Activated naive CD4-positive, alpha-beta T cell treated with anti-CD3 and anti-CD28 coated beads, Interleukin-2, amount 50 U/mL, for 24 hours (primary cell): ENCODE measurements at regions not wholly inside any gene's neighbourhood (a gene's known extent, or its start where the extent isn't known, plus 50 kb on each side); places are given as distances from the start of the nearest gene placed in this dataset.
"Not testable (repeated sequence)": the region's sequence is repeated elsewhere in the genome, so short reads cannot be mapped to it uniquely, and the experiment has no call there.

ENCODE experiments used
- H3K27ac Mint-ChIP-seq: one replicate; pipeline ENCODE4 v1.8.0; 2021; ENCODE audit warnings: mild to moderate bottlenecking, mixed read lengths
- H3K27me3 Mint-ChIP-seq: one replicate; pipeline ENCODE4 v1.8.0; 2021; ENCODE audit warnings: mixed read lengths
- H3K36me3 Mint-ChIP-seq: one replicate; pipeline ENCODE4 v1.8.0; 2021; ENCODE audit warnings: mixed read lengths
- H3K4me1 Mint-ChIP-seq: one replicate; pipeline ENCODE4 v1.8.0; 2021; ENCODE audit warnings: mixed read lengths
- H3K4me3 Mint-ChIP-seq: one replicate; pipeline ENCODE4 v1.8.0; 2021; ENCODE audit warnings: mild to moderate bottlenecking, mixed read lengths
- H3K9me3 Mint-ChIP-seq: one replicate; pipeline ENCODE4 v1.8.0; 2021; ENCODE audit warnings: mixed read lengths

DNA sequence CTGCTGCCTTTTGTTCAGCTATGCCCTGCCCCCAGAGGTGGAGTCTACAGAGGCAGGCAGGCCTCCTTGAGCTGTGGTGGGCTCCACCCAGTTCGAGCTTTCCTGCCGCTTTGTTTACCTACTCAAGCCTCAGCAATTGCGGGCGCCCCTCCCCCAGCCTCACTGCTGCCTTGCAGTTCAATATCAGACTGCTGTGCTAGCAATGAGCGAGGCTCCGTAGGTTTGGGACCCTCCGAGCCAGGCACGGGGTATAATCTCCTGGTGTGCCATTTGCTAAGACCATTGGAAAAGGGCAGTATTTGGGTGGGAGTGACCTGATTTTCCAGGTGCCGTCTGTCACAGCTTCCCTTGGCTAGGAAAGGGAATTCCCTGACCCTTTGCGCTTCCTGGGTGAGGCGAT lies 51.9 kb downstream of the DIPK2A start:
- not testable (repeated sequence) for H3K4me1 Mint-ChIP-seq, H3K4me3 Mint-ChIP-seq, H3K9me3 Mint-ChIP-seq, H3K27me3 Mint-ChIP-seq, H3K27ac Mint-ChIP-seq, H3K36me3 Mint-ChIP-seq

DNA sequence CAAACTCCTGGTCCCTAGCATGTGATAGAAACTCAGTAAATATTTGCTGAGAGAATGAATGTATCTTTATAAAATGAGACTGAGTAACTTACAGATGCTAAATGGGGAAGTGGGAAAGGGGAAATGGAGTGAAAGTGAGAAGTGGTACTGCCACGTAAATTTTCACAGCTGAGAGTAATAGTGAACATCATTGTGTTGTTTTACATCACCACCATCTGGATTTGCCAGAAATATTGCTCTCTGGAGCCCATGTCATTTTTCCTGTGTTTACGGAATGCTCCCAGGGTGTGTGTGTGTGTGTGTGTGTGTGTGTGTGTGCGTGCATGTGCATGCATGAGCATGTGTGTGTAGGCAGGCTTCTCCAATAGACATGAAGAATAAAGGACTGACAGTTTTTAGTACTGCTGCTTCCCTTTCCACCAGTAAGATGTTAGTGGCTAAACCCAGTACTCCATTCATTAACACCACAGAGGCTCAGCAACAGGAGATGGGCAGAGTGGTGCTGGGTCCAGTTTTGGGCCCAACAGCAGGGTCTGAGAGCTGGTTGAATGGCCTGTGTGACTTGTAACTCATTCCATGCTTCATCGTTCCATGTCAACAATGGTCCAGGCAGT lies 57.3 kb downstream of the DIPK2A start:
- Mint-ChIP-seq H3K4me3 (no peak overlapping the region), H3K27ac (no peak overlapping the region), H3K27me3 (peaks cover 3% of the 10 kb centered on the region), H3K4me1 (no peaks in the 10 kb centered on the region), H3K36me3 (no peaks in the 10 kb centered on the region), H3K9me3 (no peaks in the 10 kb centered on the region)

- no peaks in the 10 kb centered on the region for H3K4me1 Mint-ChIP-seq
- H3K9me3 Mint-ChIP-seq: no peaks in the 10 kb centered on the region
- no peaks in the 10 kb centered on the region for H3K36me3 Mint-ChIP-seq
- H3K4me3 Mint-ChIP-seq: no peak overlapping the region
- no peaks in the 10 kb centered on the region for H3K27me3 Mint-ChIP-seq
- H3K27ac Mint-ChIP-seq: no peak overlapping the region
These were observed 58.1 kb downstream of the DIPK2A start for GRCh38 chr3:144029769-144030168.

DNA sequence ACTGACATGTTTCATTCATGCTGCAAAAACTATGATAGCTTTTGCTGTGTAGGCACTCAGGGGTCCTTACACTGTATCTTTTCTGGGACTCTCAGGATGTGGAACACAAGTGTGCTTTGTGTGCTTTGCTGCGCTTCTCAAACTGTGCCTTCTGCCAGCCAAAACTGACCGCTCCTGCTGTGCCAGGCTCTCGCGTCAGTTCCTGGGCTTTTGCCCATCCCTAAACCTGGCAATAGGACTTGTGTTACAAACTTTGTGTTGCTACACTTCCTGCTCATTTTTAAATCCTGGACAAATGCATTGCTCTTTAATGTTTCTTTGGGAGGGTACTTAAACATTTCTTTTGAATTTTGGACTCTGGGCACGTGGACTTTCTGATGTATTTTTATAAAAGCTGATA lies 60.3 kb downstream of the DIPK2A start:
- Mint-ChIP-seq H3K4me1 (no peaks in the 10 kb centered on the region), H3K27me3 (no peaks in the 10 kb centered on the region), H3K36me3 (no peaks in the 10 kb centered on the region), H3K9me3 (no peaks in the 10 kb centered on the region), H3K27ac (no peak overlapping the region), H3K4me3 (no peak overlapping the region)

DNA sequence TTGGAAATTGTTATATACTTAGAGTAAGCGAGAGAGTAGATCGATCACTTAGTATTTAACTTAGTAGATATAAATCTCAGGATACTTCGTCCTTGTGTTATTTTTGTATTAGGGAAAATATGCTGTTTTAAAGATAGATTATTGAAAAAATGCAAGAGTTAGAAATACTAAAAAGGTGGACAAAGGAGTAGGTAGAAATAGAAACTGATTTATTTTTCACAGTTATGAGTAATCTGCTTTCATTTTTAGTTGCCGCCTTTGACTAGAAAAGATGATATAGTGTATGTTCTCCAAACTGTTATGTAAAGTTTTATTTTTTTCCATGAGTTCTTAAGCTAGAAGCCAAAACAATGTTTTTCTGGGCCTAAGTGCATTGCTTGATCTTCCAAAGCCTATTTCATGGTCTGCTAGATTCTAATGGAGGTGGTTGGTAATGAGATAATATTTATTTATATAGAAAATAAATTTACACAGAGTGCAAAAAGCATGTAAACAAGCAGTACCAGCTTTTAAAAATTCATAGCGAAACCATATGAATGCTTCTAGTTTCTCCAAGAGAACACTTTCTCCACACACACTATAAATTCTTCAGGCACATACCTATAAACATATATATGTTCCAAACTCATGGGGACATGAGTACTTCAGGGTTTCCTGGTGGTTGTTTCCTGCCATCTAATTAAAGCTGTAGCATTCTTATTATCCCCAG lies 61.1 kb downstream of the DIPK2A start:
- no peak overlapping the region for H3K27ac Mint-ChIP-seq
- H3K9me3 Mint-ChIP-seq: no peaks in the 10 kb centered on the region
- H3K4me1 Mint-ChIP-seq: no peaks in the 10 kb centered on the region
- no peak overlapping the region for H3K4me3 Mint-ChIP-seq
- no peaks in the 10 kb centered on the region for H3K36me3 Mint-ChIP-seq
- H3K27me3 Mint-ChIP-seq: no peaks in the 10 kb centered on the region

DNA sequence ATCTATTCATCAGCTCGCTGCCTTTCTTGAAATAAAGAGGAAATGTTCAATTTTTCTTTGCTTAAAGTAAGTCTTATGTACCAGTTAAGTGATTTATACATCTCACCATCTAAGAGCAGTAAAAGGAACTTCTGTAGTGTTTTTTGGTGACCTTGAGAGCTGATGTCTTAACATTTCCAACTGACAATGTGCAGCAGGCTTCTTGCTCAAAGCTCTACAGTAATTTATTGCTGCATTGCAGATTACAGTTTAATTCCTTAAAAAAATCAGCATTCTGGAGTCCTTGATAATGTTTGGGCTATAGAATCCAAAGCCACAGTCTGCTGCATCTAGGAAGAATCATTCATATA lies 61.6 kb downstream of the DIPK2A start:
- no peaks in the 10 kb centered on the region for H3K27me3 Mint-ChIP-seq
- H3K36me3 Mint-ChIP-seq: no peaks in the 10 kb centered on the region

DNA sequence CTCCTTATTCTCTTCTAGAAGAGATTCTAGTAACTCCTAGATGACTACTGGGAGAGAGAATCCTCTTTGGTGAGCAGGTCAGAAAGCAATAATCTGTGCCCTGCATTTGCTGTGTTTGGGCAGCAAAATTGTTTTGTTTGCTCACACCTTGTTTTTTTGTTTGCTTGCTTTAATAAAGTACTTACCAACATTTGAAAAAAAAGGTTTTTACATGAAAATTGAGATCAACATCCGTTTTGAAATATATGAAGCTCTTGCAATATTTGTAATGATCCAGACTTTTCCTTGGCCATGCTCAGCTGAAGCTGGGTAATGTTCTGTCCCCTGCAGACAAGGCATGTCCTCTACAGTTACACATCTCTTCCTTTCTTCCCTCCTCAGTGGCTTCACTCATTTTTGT lies 62.2 kb downstream of the DIPK2A start:
- H3K4me3 Mint-ChIP-seq: no peak overlapping the region
- H3K4me1 Mint-ChIP-seq: no peaks in the 10 kb centered on the region
- H3K27ac Mint-ChIP-seq: no peak overlapping the region
- no peaks in the 10 kb centered on the region for H3K27me3 Mint-ChIP-seq
- no peaks in the 10 kb centered on the region for H3K36me3 Mint-ChIP-seq
- H3K9me3 Mint-ChIP-seq: no peaks in the 10 kb centered on the region

More for the DNA sequence above, 61.6 kb downstream of the DIPK2A start:
- H3K9me3 Mint-ChIP-seq: no peaks in the 10 kb centered on the region
- no peaks in the 10 kb centered on the region for H3K4me1 Mint-ChIP-seq
- H3K4me3 Mint-ChIP-seq: no peak overlapping the region
- no peak overlapping the region for H3K27ac Mint-ChIP-seq

DNA sequence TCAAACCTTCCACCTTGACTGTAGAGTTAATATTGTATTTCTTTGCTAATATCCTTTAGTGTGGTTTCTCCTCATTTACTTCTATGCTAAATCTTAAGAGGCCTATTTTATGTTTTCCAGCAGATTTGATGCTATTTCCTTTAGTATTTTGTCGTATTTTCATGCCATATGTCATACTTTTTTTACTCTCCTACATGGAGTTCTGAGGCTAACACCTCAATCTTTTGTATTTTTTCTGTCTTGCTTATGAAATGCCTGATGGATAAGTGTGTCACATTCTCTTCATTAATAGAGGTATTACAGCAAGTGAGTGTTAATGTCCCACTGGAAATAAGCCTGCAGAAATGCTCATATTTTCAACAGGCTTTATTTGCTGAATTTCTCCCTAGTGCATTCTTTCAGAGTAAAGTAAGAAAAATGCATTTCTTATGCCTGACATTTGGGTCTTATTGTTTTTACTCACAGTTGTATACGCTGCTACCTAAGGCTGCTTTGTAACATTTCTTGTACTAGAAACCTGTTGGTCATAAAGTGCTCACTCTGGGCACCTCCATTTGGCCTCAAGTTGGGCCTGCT lies 63.2 kb downstream of the DIPK2A start:
- no peaks in the 10 kb centered on the region for H3K27me3 Mint-ChIP-seq
- H3K4me3 Mint-ChIP-seq: no peak overlapping the region
- H3K36me3 Mint-ChIP-seq: no peaks in the 10 kb centered on the region
- H3K9me3 Mint-ChIP-seq: no peaks in the 10 kb centered on the region
- H3K4me1 Mint-ChIP-seq: no peaks in the 10 kb centered on the region
- no peak overlapping the region for H3K27ac Mint-ChIP-seq

DNA sequence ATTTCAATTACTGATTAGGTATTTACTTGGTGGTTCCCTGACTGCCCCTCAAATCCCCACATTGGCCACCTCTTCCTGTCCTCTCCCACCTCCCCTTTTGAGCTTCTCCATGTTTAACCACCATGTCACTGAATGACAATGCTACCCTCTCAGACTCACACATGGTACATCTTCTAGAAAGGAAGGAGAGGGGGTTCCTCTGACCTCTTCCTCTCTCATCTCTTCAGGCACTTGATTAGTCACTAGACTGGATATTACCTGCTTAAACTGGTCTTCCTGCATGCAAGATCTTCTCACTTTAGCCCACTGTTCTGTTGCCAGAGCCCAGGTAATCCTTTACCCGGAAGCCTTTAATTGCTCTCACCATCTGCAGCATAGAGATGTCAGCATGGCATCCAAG lies 64.9 kb downstream of the DIPK2A start:
- Mint-ChIP-seq H3K4me1 (no peaks in the 10 kb centered on the region), H3K27me3 (no peaks in the 10 kb centered on the region), H3K36me3 (no peaks in the 10 kb centered on the region), H3K27ac (no peak overlapping the region), H3K4me3 (no peak overlapping the region), H3K9me3 (no peaks in the 10 kb centered on the region)

GRCh38 chr3:144039661-144040060 lies 68.0 kb downstream of the DIPK2A start:
- H3K36me3 Mint-ChIP-seq: no peaks in the 10 kb centered on the region

DNA sequence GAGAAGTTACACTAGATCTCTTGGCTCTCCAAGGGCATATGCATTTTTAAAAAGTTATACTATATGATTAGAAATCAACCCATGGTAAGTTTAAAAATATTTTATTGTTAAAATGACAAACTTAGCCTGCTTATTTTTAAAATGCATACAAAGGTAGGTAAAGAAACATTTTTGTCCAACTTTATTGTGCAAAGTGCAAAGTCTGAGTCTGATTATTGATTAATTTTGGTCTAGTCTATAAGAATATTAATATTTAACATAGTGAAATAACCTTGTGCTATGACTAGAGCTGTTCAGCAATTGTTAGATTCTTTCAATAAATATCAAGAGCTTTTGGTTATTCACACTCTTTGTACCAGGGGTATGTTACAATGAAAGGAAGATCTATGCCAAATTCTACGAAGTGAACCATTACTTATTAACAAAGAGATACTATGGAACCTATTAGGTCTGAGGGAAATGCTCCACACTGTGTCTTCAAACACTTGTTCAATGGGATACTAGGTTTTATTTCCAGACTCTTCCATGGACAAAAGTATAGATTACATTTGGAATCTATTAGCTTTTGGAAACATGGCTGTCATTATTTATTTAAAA lies 70.4 kb downstream of the DIPK2A start:
- no peaks in the 10 kb centered on the region for H3K27me3 Mint-ChIP-seq
- no peak overlapping the region for H3K27ac Mint-ChIP-seq
- no peak overlapping the region for H3K4me3 Mint-ChIP-seq

More at GRCh38 chr3:144039661-144040060, 68.0 kb downstream of the DIPK2A start:
- no peaks in the 10 kb centered on the region for H3K9me3 Mint-ChIP-seq
- no peak overlapping the region for H3K4me3 Mint-ChIP-seq
- H3K27me3 Mint-ChIP-seq: no peaks in the 10 kb centered on the region
- no peak overlapping the region for H3K27ac Mint-ChIP-seq
- no peaks in the 10 kb centered on the region for H3K4me1 Mint-ChIP-seq

GRCh38 chr3:144045766-144046165 lies 74.1 kb downstream of the DIPK2A start:
- H3K4me3 Mint-ChIP-seq: no peak overlapping the region
- H3K9me3 Mint-ChIP-seq: no peaks in the 10 kb centered on the region
- no peaks in the 10 kb centered on the region for H3K4me1 Mint-ChIP-seq
- no peaks in the 10 kb centered on the region for H3K36me3 Mint-ChIP-seq
- H3K27me3 Mint-ChIP-seq: peaks cover 2% of the 10 kb centered on the region
- H3K27ac Mint-ChIP-seq: no peak overlapping the region

More for the DNA sequence above, 70.4 kb downstream of the DIPK2A start:
- Mint-ChIP-seq H3K9me3 (no peaks in the 10 kb centered on the region), H3K4me1 (no peaks in the 10 kb centered on the region), H3K36me3 (no peaks in the 10 kb centered on the region)

GRCh38 chr3:144049374-144049773 lies 77.8 kb downstream of the DIPK2A start:
- H3K27ac Mint-ChIP-seq: no peak overlapping the region
- H3K9me3 Mint-ChIP-seq: no peaks in the 10 kb centered on the region
- no peaks in the 10 kb centered on the region for H3K36me3 Mint-ChIP-seq
- H3K4me3 Mint-ChIP-seq: no peak overlapping the region
- H3K27me3 Mint-ChIP-seq: peaks cover 2% of the 10 kb centered on the region
- H3K4me1 Mint-ChIP-seq: no peaks in the 10 kb centered on the region

DNA sequence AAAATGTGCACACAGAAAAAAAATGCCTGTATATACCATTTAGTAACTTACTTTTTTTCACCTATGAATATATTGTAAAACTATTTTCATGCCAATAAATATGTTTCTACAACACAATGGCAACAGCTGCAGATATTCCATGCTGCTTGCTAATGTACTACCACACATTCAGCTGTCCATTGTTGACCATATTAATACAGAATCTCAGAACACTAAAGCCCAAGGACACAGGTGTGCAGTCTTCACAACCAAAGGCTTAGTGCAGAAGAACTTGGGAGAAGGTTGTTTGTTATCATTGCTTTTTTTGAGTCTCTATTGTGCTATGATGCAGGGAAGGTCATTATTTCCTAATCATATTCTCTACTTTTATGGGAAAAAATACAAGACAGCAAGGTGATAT lies 79.6 kb downstream of the DIPK2A start:
- no peak overlapping the region for H3K27ac Mint-ChIP-seq

DNA sequence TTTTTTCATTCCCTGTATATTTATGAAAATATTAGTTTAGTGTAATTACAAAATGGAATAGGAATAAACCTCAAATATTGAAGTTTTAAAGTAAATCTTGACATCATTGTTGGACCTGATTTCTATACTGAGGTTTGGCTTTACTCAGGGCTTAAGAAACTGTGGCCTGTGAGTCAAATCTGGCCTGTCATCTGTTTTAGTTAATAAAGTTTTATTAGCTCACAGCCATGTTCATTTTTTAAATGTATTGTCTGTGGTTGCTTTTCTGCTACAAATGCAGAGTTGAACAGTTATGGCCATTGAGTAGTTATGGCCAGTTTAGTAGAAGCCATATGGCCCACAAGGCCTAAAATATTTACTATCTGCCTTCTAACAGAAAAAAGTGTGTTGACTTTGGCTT lies 80.7 kb downstream of the DIPK2A start:
- no peaks in the 10 kb centered on the region for H3K9me3 Mint-ChIP-seq
- no peak overlapping the region for H3K4me3 Mint-ChIP-seq
- no peaks in the 10 kb centered on the region for H3K4me1 Mint-ChIP-seq
- no peaks in the 10 kb centered on the region for H3K36me3 Mint-ChIP-seq
- H3K27me3 Mint-ChIP-seq: peaks cover 2% of the 10 kb centered on the region
- H3K27ac Mint-ChIP-seq: no peak overlapping the region

More for the DNA sequence above, 79.6 kb downstream of the DIPK2A start:
- Mint-ChIP-seq H3K9me3 (no peaks in the 10 kb centered on the region), H3K27me3 (peaks cover 2% of the 10 kb centered on the region), H3K4me3 (no peak overlapping the region), H3K4me1 (no peaks in the 10 kb centered on the region), H3K36me3 (no peaks in the 10 kb centered on the region)

DNA sequence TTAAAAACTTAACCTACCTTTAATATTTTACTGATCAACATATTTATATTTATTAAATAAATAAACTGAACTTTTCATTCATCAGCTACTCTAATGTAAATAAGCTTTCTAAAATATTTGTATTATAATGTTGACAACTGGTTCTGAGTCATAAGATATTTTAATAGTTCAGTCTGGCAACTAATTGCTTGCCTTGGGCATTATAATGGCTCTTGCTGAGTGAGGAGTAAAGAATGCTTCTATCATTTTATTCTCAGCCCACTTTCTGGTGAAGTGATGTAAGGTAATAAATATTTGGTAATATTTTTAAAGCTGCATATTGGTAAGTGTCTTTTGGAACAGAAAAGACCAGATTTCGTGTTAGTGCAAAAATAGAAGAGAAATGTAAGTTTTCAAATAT lies 81.5 kb downstream of the DIPK2A start:
- no peak overlapping the region for H3K27ac Mint-ChIP-seq
- H3K36me3 Mint-ChIP-seq: no peaks in the 10 kb centered on the region
- no peaks in the 10 kb centered on the region for H3K27me3 Mint-ChIP-seq
- no peak overlapping the region for H3K4me3 Mint-ChIP-seq
- no peaks in the 10 kb centered on the region for H3K4me1 Mint-ChIP-seq
- H3K9me3 Mint-ChIP-seq: no peaks in the 10 kb centered on the region
